ENCODE measurements at regions not wholly inside any gene's neighbourhood (a gene's known extent, or its start where the extent isn't known, plus 50 kb on each side); places are given as distances from the start of the nearest gene placed in this dataset.
A peak's percentile ranks its signal among the peaks of the same experiment; 100 is the strongest.

GRCh38 chr9:28930766-28931165 is 1357.5 kb upstream of the C9orf72 start:
- no peaks in the 10 kb centered on the region for H3K36me3 ChIP-seq (ENCODE audit: control insufficient read depth in 2 of 2, extremely low read depth in 1 of 2, insufficient read depth in 2 of 2, low read length in 2 of 2)
- no peak overlapping the region for H3K9ac ChIP-seq (ENCODE audit: control insufficient read depth, extremely low read depth, insufficient read depth, low read length)
- H3K27me3 ChIP-seq (ENCODE audit: control insufficient read depth, extremely low read depth, insufficient read depth, low read length), result no peaks in the 10 kb centered on the region
- FAIRE-seq (peak; percentile 17), DNase-seq (ENCODE audit: low read depth, low spot score) (no peak)
- H3K4me1 ChIP-seq (ENCODE audit: control insufficient read depth, extremely low read depth, insufficient read depth, low read length), result peaks cover 38% of the 10 kb centered on the region
- H2AFZ ChIP-seq (ENCODE audit: control insufficient read depth, low read length), result peak overlapping the region; percentile 46
- H3K27ac ChIP-seq (ENCODE audit: control insufficient read depth, insufficient read depth, low read length), result no peak overlapping the region
- no peaks in the 10 kb centered on the region for H3K79me2 ChIP-seq (ENCODE audit: control insufficient read depth, insufficient read depth, low read length)
- no peaks in the 10 kb centered on the region for H3K9me1 ChIP-seq (ENCODE audit: control insufficient read depth, extremely low read depth, insufficient read depth, low read length)
- dilution Hi-C loops (cut with MboI; ENCODE audit: extremely low pct_ligation_motif_present, low sequenced_read_pairs), result no loop called here
- no peak for TF ChIP-seq CTCF (optimal IDR thresholded peaks at IDR 0.05 in 1 of 3, IDR thresholded peaks at IDR 0.05 in 1 of 3, conservative IDR thresholded peaks at IDR 0.05 in 1 of 3; ENCODE audit: extremely low read depth in 1 of 3, insufficient read depth in 2 of 3, low read length in 3 of 3)
- TF ChIP-seq EZH2 (IDR thresholded peaks at IDR 0.05; ENCODE audit: low read length), result no peak
- H3K9me3 ChIP-seq (ENCODE audit: control insufficient read depth, low read depth, low read length), result no peaks in the 10 kb centered on the region
- no peaks in the 10 kb centered on the region for H4K20me1 ChIP-seq (ENCODE audit: control insufficient read depth, extremely low read depth, insufficient read depth, low read length)
- no peak overlapping the region for H3K4me3 ChIP-seq (ENCODE audit: control insufficient read depth in 2 of 3, extremely low read depth in 1 of 3, insufficient read depth in 2 of 3, low read depth in 1 of 3, low read length in 3 of 3)
- H3K4me2 ChIP-seq (ENCODE audit: control insufficient read depth, extremely low read depth, insufficient read depth, low read depth, low read length), result peak overlapping the region; percentile 31

GRCh38 chr9:28934111-28934510 is 1360.8 kb upstream of the C9orf72 start:
- Histone ChIP-seq H3K9me3 (ENCODE audit: control insufficient read depth, low read depth, low read length) (no peaks in the 10 kb centered on the region), H2AFZ (ENCODE audit: control insufficient read depth, low read length) (no peak overlapping the region), H3K4me3 (ENCODE audit: control insufficient read depth in 2 of 3, extremely low read depth in 1 of 3, insufficient read depth in 2 of 3, low read depth in 1 of 3, low read length in 3 of 3) (no peak overlapping the region), H3K27me3 (ENCODE audit: control insufficient read depth, extremely low read depth, insufficient read depth, low read length) (no peaks in the 10 kb centered on the region), H3K9me1 (ENCODE audit: control insufficient read depth, extremely low read depth, insufficient read depth, low read length) (no peaks in the 10 kb centered on the region), H3K36me3 (ENCODE audit: control insufficient read depth in 2 of 2, extremely low read depth in 1 of 2, insufficient read depth in 2 of 2, low read length in 2 of 2) (no peaks in the 10 kb centered on the region), H3K4me2 (ENCODE audit: control insufficient read depth, extremely low read depth, insufficient read depth, low read depth, low read length) (no peak overlapping the region), H3K9ac (ENCODE audit: control insufficient read depth, extremely low read depth, insufficient read depth, low read length) (no peak overlapping the region), H3K4me1 (ENCODE audit: control insufficient read depth, extremely low read depth, insufficient read depth, low read length) (peaks cover 18% of the 10 kb centered on the region), H4K20me1 (ENCODE audit: control insufficient read depth, extremely low read depth, insufficient read depth, low read length) (no peaks in the 10 kb centered on the region), H3K27ac (ENCODE audit: control insufficient read depth, insufficient read depth, low read length) (no peak overlapping the region), H3K79me2 (ENCODE audit: control insufficient read depth, insufficient read depth, low read length) (no peaks in the 10 kb centered on the region)
- no peak for DNase-seq (ENCODE audit: low read depth, low spot score)
- TF ChIP-seq EZH2 (IDR thresholded peaks at IDR 0.05; ENCODE audit: low read length), result no peak
- no peak for TF ChIP-seq CTCF (optimal IDR thresholded peaks at IDR 0.05 in 1 of 3, IDR thresholded peaks at IDR 0.05 in 1 of 3, conservative IDR thresholded peaks at IDR 0.05 in 1 of 3; ENCODE audit: extremely low read depth in 1 of 3, insufficient read depth in 2 of 3, low read length in 3 of 3)
- no peak for FAIRE-seq
- dilution Hi-C loops (cut with MboI; ENCODE audit: extremely low pct_ligation_motif_present, low sequenced_read_pairs), result no loop called here

Measured in keratinocyte (primary cell).